H1 (cell line): ENCODE measurements at regions not wholly inside any gene's neighbourhood (a gene's known extent, or its start where the extent isn't known, plus 50 kb on each side); places are given as distances from the start of the nearest gene placed in this dataset.

Experiments
- CTCF ChIA-PET: fragments of 300-600 bp; sonication (Branson Sonifier 250); formaldehyde crosslinking; loops from one replicate; lab custom pipeline; 2021; ENCODE audit not compliant: partially characterized antibody; lab: Charles Lee
- POLR2A ChIA-PET: fragments of 300-600 bp; sonication (Branson Sonifier 250); formaldehyde crosslinking; loops from one replicate; lab custom pipeline; 2021; ENCODE audit warnings: inconsistent platforms; ENCODE audit not compliant: partially characterized antibody; lab: Charles Lee
- DNase-seq, 2 experiments: peaks; one replicate each; pipeline versions ENCODE4 v3.0.0 to v3.0.0-alpha.2; 2010 to 2022; ENCODE audit warnings: low spot score in 2 of 2, low read depth in 1 of 2, mixed read lengths in 1 of 2
- FAIRE-seq: peaks from 2 replicates; lab custom pipeline; 2011; peaks lifted over from hg19 to GRCh38; lab: Jason Lieb, UNC
- H2AFZ ChIP-seq: 2 replicates; pipeline ENCODE4 v1.8.1; 2012; ENCODE audit warnings: low read length, inconsistent platforms
- H2AK5ac ChIP-seq: 2 replicates; pipeline ENCODE4 v1.6.1; 2013; ENCODE audit warnings: low read depth, low read length
- H2BK120ac ChIP-seq: replicated peaks from 2 replicates; pipeline ENCODE3; 2013; ENCODE audit warnings: low read depth, low read length, inconsistent platforms
- H2BK12ac ChIP-seq: 2 replicates; pipeline ENCODE4 v1.6.1; 2013; ENCODE audit warnings: low read depth, low read length
- H2BK15ac ChIP-seq: 2 replicates; pipeline ENCODE4 v1.6.1; 2013; ENCODE audit warnings: low read length
- H2BK20ac ChIP-seq: 2 replicates; pipeline ENCODE4 v1.6.1; 2013; ENCODE audit warnings: low read length
- H2BK5ac ChIP-seq: 2 replicates; pipeline ENCODE4 v1.6.1; 2013; ENCODE audit warnings: low read depth, low read length
- H3K14ac ChIP-seq: 2 replicates; pipeline ENCODE4 v1.6.1; 2013; ENCODE audit warnings: inconsistent platforms; ENCODE audit not compliant: insufficient read length
- H3K18ac ChIP-seq: 2 replicates; pipeline ENCODE4 v1.6.1; 2013; ENCODE audit warnings: low read length; ENCODE audit errors: extremely low read depth
- H3K23ac ChIP-seq: 2 replicates; pipeline ENCODE4 v1.6.1; 2013; ENCODE audit warnings: inconsistent platforms; ENCODE audit not compliant: insufficient read length
- H3K23me2 ChIP-seq: 2 replicates; pipeline ENCODE4 v1.6.1; 2013; ENCODE audit warnings: low read depth, low read length
- H3K27ac ChIP-seq: 2 replicates; pipeline ENCODE4 v1.6.1; 2011; ENCODE audit warnings: low read depth, low read length, inconsistent platforms
- H3K27me3 ChIP-seq, 4 experiments: replicated peaks in 1 of 4; 1 replicate in 1 of 4; 2 replicates in 3 of 4; pipeline versions ENCODE4 v1.6.1 to v1.8.1; 2011 to 2013; ENCODE audit warnings: low read length in 3 of 4, mild to moderate bottlenecking in 3 of 4, inconsistent platforms in 2 of 4, mixed read lengths in 2 of 4, moderate library complexity in 1 of 4; ENCODE audit not compliant: control insufficient read depth in 3 of 4, insufficient read depth in 3 of 4; ENCODE audit errors: extremely low read depth in 1 of 4
- H3K36me3 ChIP-seq, 4 experiments: 2 replicates each; pipeline versions ENCODE4 v1.6.1 to v1.8.1; 2011 to 2013; ENCODE audit warnings: mild to moderate bottlenecking in 4 of 4, low read length in 3 of 4, moderate library complexity in 2 of 4, control low read depth in 1 of 4, inconsistent platforms in 1 of 4; ENCODE audit not compliant: insufficient read depth in 4 of 4, control insufficient read depth in 2 of 4
- H3K4ac ChIP-seq: replicated peaks from 2 replicates; pipeline ENCODE3; 2013; ENCODE audit warnings: low read length, low read depth, mixed read lengths, inconsistent platforms; ENCODE audit not compliant: insufficient read length
- H3K4me1 ChIP-seq, 4 experiments: replicated peaks in 1 of 4; 1 replicate in 1 of 4; 2 replicates in 3 of 4; pipeline versions ENCODE4 v1.6.1 to v1.8.1; 2011 to 2013; ENCODE audit warnings: low read length in 3 of 4, inconsistent platforms in 2 of 4, mixed read lengths in 1 of 4; ENCODE audit not compliant: insufficient read depth in 4 of 4, control insufficient read depth in 3 of 4
- H3K4me2 ChIP-seq, 2 experiments: 2 replicates each; pipeline versions ENCODE4 v1.6.1 to v1.8.1; 2011 to 2013; ENCODE audit warnings: low read depth in 2 of 2, low read length in 2 of 2, control low read depth in 1 of 2, inconsistent platforms in 1 of 2, mild to moderate bottlenecking in 1 of 2; ENCODE audit not compliant: insufficient read depth in 1 of 2
- H3K4me3 ChIP-seq, 4 experiments: fragments of 200-600, 300-600 bp in 1 of 4; sonication (generic), shearing (Covaris generic), sonication (Bioruptor Twin) in 1 of 4; 2 replicates each; pipeline versions ENCODE4 v1.5.1 to v1.8.1; 2011 to 2016; ENCODE audit warnings: low read length in 4 of 4, low read depth in 3 of 4, control low read depth in 2 of 4, inconsistent platforms in 2 of 4, mild to moderate bottlenecking in 2 of 4, mixed read lengths in 1 of 4, moderate library complexity in 1 of 4; ENCODE audit not compliant: insufficient read depth in 2 of 4; ENCODE audit errors: extremely low read depth in 1 of 4
- H3K56ac ChIP-seq: replicated peaks from 2 replicates; pipeline ENCODE3; 2013; ENCODE audit warnings: low read depth, mild to moderate bottlenecking, mixed read lengths, low read length, inconsistent platforms; ENCODE audit not compliant: insufficient read length
- H3K79me1 ChIP-seq: 2 replicates; pipeline ENCODE4 v1.6.1; 2013; ENCODE audit warnings: low read depth, low read length, control low read depth
- H3K79me2 ChIP-seq, 2 experiments: 2 replicates each; pipeline versions ENCODE4 v1.6.1 to v1.8.1; 2012 to 2013; ENCODE audit warnings: low read length in 2 of 2, mild to moderate bottlenecking in 2 of 2, inconsistent platforms in 1 of 2; ENCODE audit not compliant: insufficient read depth in 2 of 2, control insufficient read depth in 1 of 2
- H3K9ac ChIP-seq, 4 experiments: replicated peaks in 1 of 4; 1 replicate in 1 of 4; 2 replicates in 3 of 4; pipeline versions ENCODE4 v1.6.1 to v1.8.1; 2011 to 2013; ENCODE audit warnings: low read depth in 3 of 4, low read length in 3 of 4, control low read depth in 2 of 4, mild to moderate bottlenecking in 2 of 4, moderate library complexity in 2 of 4, inconsistent platforms in 1 of 4; ENCODE audit errors: extremely low read depth in 1 of 4
- H3K9me3 ChIP-seq, 2 experiments: 2 replicates each; pipeline versions ENCODE4 v1.6.1 to v1.8.1; 2012 to 2013; ENCODE audit warnings: mild to moderate bottlenecking in 2 of 2, moderate library complexity in 2 of 2, control low read depth in 1 of 2, inconsistent platforms in 1 of 2, low read depth in 1 of 2, low read length in 1 of 2, mixed read lengths in 1 of 2; ENCODE audit not compliant: insufficient read depth in 2 of 2
- H4K20me1 ChIP-seq, 2 experiments: replicated peaks in 1 of 2; 2 replicates each; pipeline versions ENCODE3 to v1.8.1; 2011 to 2013; ENCODE audit warnings: inconsistent platforms in 2 of 2, low read length in 2 of 2, mild to moderate bottlenecking in 1 of 2; ENCODE audit not compliant: insufficient read depth in 2 of 2, control insufficient read depth in 1 of 2
- H4K5ac ChIP-seq: 2 replicates; pipeline ENCODE4 v1.6.1; 2013; ENCODE audit warnings: low read length, low read depth, mixed read lengths, inconsistent platforms; ENCODE audit not compliant: insufficient read length
- H4K8ac ChIP-seq: 2 replicates; pipeline ENCODE4 v1.8.0; 2013; ENCODE audit warnings: mild to moderate bottlenecking, moderate library complexity, low read length, inconsistent platforms; ENCODE audit not compliant: insufficient read depth; ENCODE audit errors: extremely low read depth
- H4K91ac ChIP-seq: replicated peaks from 2 replicates; pipeline ENCODE3; 2013; ENCODE audit warnings: low read length, mixed read lengths, inconsistent platforms; ENCODE audit not compliant: insufficient read length
- CREB1 ChIP-seq: IDR thresholded peaks from 2 replicates; pipeline ENCODE4 v1.6.1; 2012; ENCODE audit warnings: inconsistent platforms
- FOSL1 ChIP-seq: IDR thresholded peaks from 2 replicates; pipeline ENCODE4 v1.6.1; 2011; ENCODE audit warnings: mild to moderate bottlenecking, low read depth, low read length, moderate library complexity; ENCODE audit not compliant: insufficient read depth
- WGBS, 2 experiments: shearing (Covaris generic) in 1 of 2; methylation state at CpG; one replicate each; pipeline versions ENCODE4 v1.1.6 to v1.1.7; 2013 to 2015; ENCODE audit warnings: low lambda C conversion rate in 2 of 2, mixed read lengths in 2 of 2, inconsistent platforms in 1 of 2, low coverage in 1 of 2, missing lambda C conversion rate in 1 of 2; ENCODE audit not compliant: insufficient replicate concordance in 2 of 2, insufficient coverage in 1 of 2, insufficient read length in 1 of 2; ENCODE audit errors: extremely low coverage in 1 of 2, missing lambda C conversion rate in 1 of 2; 5-methylcytosine and 5-hydroxymethylcytosine counted together

GRCh38 chr2:219906114-219907010, 278.9 kb downstream of the SLC4A3 start:
- H3K4me1 ChIP-seq = peaks cover 0 to 6% (median 3%) of the 10 kb centered on the region in 4 experiments; a peak in 2 of 7 replicates
- no peak overlapping the region for H3K23ac ChIP-seq
- H4K91ac ChIP-seq = no peak overlapping the region
- no peak for DNase-seq
- no peaks in the 10 kb centered on the region for H3K27me3 ChIP-seq
- no peaks in the 10 kb centered on the region for H3K36me3 ChIP-seq
- no peak overlapping the region for H2BK120ac ChIP-seq
- no peak overlapping the region for H2BK15ac ChIP-seq
- H3K4ac ChIP-seq = no peak overlapping the region
- H3K4me3 ChIP-seq = no peak overlapping the region
- H2BK20ac ChIP-seq = no peak overlapping the region
- H3K79me1 ChIP-seq = no peaks in the 10 kb centered on the region
- no peak overlapping the region for H2AFZ ChIP-seq
- H3K4me2 ChIP-seq = no peak overlapping the region
- WGBS, 2 experiments = 88% methylated on average over 7 of the region's 7 CpGs; no CpG with 5 or more reads in 1 of the 2 experiments
- H3K23me2 ChIP-seq = no peaks in the 10 kb centered on the region; the same call in 1 of the 2 replicates
- H3K27ac ChIP-seq = no peak overlapping the region
- H2AK5ac ChIP-seq = no peak overlapping the region
- TF ChIP-seq FOSL1 = no peak
- TF ChIP-seq CREB1 = peak; percentile 60
- H3K79me2 ChIP-seq = no peaks in the 10 kb centered on the region
- POLR2A ChIA-PET = no interaction called here
- H3K9ac ChIP-seq = no peak overlapping the region
- H4K20me1 ChIP-seq = no peaks in the 10 kb centered on the region
- no peak overlapping the region for H3K14ac ChIP-seq
- CTCF ChIA-PET = interaction anchor here (0.6 to 2.0 kb wide), 7 partner anchors 10 to 223 kb away, joined by 3 to 7 read pairs (median 3); no protein-coding TSS in a partner anchor
- H4K5ac ChIP-seq = no peak overlapping the region
- H2BK5ac ChIP-seq = no peak overlapping the region
- no peak overlapping the region for H3K18ac ChIP-seq
- FAIRE-seq = no peak
- H3K9me3 ChIP-seq = no peaks in the 10 kb centered on the region
- H4K8ac ChIP-seq = no peak overlapping the region
- H3K56ac ChIP-seq = no peak overlapping the region
- no peak overlapping the region for H2BK12ac ChIP-seq
